ENCODE measurements at regions not wholly inside any gene's neighbourhood (a gene's known extent, or its start where the extent isn't known, plus 50 kb on each side); places are given as distances from the start of the nearest gene placed in this dataset.

GRCh38 chr4:64014647-64015046, 394.6 kb downstream of the TECRL start:
- Mint-ChIP-seq H3K4me3 (ENCODE audit: unreplicated experiment) (no peak overlapping the region), H3K27me3 (ENCODE audit: insufficient read depth, unreplicated experiment) (no peaks in the 10 kb centered on the region), H3K9me3 (ENCODE audit: unreplicated experiment) (peaks cover under 1% of the 10 kb centered on the region), H3K27ac (ENCODE audit: low read depth, unreplicated experiment) (peak overlapping the region; percentile 57), H3K36me3 (ENCODE audit: insufficient read depth, unreplicated experiment) (no peaks in the 10 kb centered on the region), H3K4me1 (ENCODE audit: insufficient read depth, unreplicated experiment) (no peaks in the 10 kb centered on the region)
- CTCF ChIA-PET: interaction anchor here (0.5 kb wide), 1 partner anchor 1055 kb away, joined by 3 read pairs; no protein-coding TSS in a partner anchor
- POLR2A ChIA-PET: interaction anchor here (1.1 kb wide), 1 partner anchor 15 kb away, joined by 5 read pairs; no protein-coding TSS in a partner anchor
- BruUV-seq (replicated peaks): no TSS peak
- TF ChIP-seq CTCF (IDR thresholded peaks at IDR 0.05; ENCODE audit: unreplicated experiment): no peak
- DNase-seq (ENCODE audit: unreplicated experiment): no peak
- intact Hi-C loops (cut with micrococcal nuclease): no loop called here

GRCh38 chr4:64001229-64001898, 407.9 kb downstream of the TECRL start:
- peak overlapping the region; percentile 13 for H3K27ac Mint-ChIP-seq (ENCODE audit: low read depth, unreplicated experiment)
- H3K36me3 Mint-ChIP-seq (ENCODE audit: insufficient read depth, unreplicated experiment): no peaks in the 10 kb centered on the region
- ChIA-PET POLR2A (no interaction called here), CTCF (interaction anchor here (0.6 kb wide), 1 partner anchor 9 kb away, joined by 3 read pairs; no protein-coding TSS in a partner anchor)
- intact Hi-C loops (cut with micrococcal nuclease): no loop called here
- no peak overlapping the region for H3K4me3 Mint-ChIP-seq (ENCODE audit: unreplicated experiment)
- BruUV-seq (replicated peaks): no TSS peak
- TF ChIP-seq CTCF (IDR thresholded peaks at IDR 0.05; ENCODE audit: unreplicated experiment): no peak
- no peaks in the 10 kb centered on the region for H3K27me3 Mint-ChIP-seq (ENCODE audit: insufficient read depth, unreplicated experiment)
- peaks cover 5% of the 10 kb centered on the region for H3K4me1 Mint-ChIP-seq (ENCODE audit: insufficient read depth, unreplicated experiment)
- H3K9me3 Mint-ChIP-seq (ENCODE audit: unreplicated experiment): peaks cover 17% of the 10 kb centered on the region
- DNase-seq (ENCODE audit: unreplicated experiment): no peak

GRCh38 chr4:64000241-64000640, 409.0 kb downstream of the TECRL start:
- CTCF ChIA-PET: no interaction called here
- POLR2A ChIA-PET: no interaction called here
- H3K9me3 Mint-ChIP-seq (ENCODE audit: unreplicated experiment): peaks cover 17% of the 10 kb centered on the region
- intact Hi-C loops (cut with micrococcal nuclease): no loop called here
- no TSS peak for BruUV-seq (replicated peaks)
- no peak overlapping the region for H3K4me3 Mint-ChIP-seq (ENCODE audit: unreplicated experiment)
- H3K36me3 Mint-ChIP-seq (ENCODE audit: insufficient read depth, unreplicated experiment): no peaks in the 10 kb centered on the region
- H3K27ac Mint-ChIP-seq (ENCODE audit: low read depth, unreplicated experiment): no peak overlapping the region
- TF ChIP-seq CTCF (IDR thresholded peaks at IDR 0.05; ENCODE audit: unreplicated experiment): no peak
- peaks cover 5% of the 10 kb centered on the region for H3K4me1 Mint-ChIP-seq (ENCODE audit: insufficient read depth, unreplicated experiment)
- peak; percentile 8 for DNase-seq (ENCODE audit: unreplicated experiment)
- no peaks in the 10 kb centered on the region for H3K27me3 Mint-ChIP-seq (ENCODE audit: insufficient read depth, unreplicated experiment)

- Mint-ChIP-seq H3K4me3 (ENCODE audit: unreplicated experiment) (no peak overlapping the region), H3K4me1 (ENCODE audit: insufficient read depth, unreplicated experiment) (no peaks in the 10 kb centered on the region), H3K27me3 (ENCODE audit: insufficient read depth, unreplicated experiment) (no peaks in the 10 kb centered on the region), H3K36me3 (ENCODE audit: insufficient read depth, unreplicated experiment) (no peaks in the 10 kb centered on the region), H3K27ac (ENCODE audit: low read depth, unreplicated experiment) (no peak overlapping the region), H3K9me3 (ENCODE audit: unreplicated experiment) (peaks cover 16% of the 10 kb centered on the region)
- no peak for DNase-seq (ENCODE audit: unreplicated experiment)
- ChIA-PET CTCF (interaction anchor here (0.6 kb wide), 1 partner anchor 42 kb away, joined by 3 read pairs; no protein-coding TSS in a partner anchor), POLR2A (no interaction called here)
- no peak for TF ChIP-seq CTCF (IDR thresholded peaks at IDR 0.05; ENCODE audit: unreplicated experiment)
- no TSS peak for BruUV-seq (replicated peaks)
- intact Hi-C loops (cut with micrococcal nuclease): no loop called here
These were observed 423.0 kb downstream of the TECRL start for GRCh38 chr4:63986253-63986652.

All from MCF 10A (cell line).